Endothelial cell of umbilical vein (primary cell): ENCODE measurements at regions not wholly inside any gene's neighbourhood (a gene's known extent, or its start where the extent isn't known, plus 50 kb on each side); places are given as distances from the start of the nearest gene placed in this dataset.

ENCODE experiments used
- BruUV-seq: library from RNA; stranded (reverse); fragments of 400-500 nt; replicated peaks from 2 replicates; lab custom pipeline; 2021; lab: Mats Ljungman, UMichigan
- CTCF ChIA-PET: fragments of 300-600, 350-600 bp; sonication (Branson Sonifier 250); formaldehyde crosslinking; loops from one replicate; lab custom pipeline; 2021; ENCODE audit warnings: antibody characterized with exemption, inconsistent platforms; lab: Charles Lee
- POLR2A ChIA-PET: fragments of 300-600, 350-600 bp; sonication (Branson Sonifier 250); formaldehyde crosslinking; loops from one replicate; lab custom pipeline; 2021; ENCODE audit warnings: antibody characterized with exemption, inconsistent platforms; lab: Charles Lee
- DNase-seq: peaks from one replicate; pipeline ENCODE4 v3.0.0-alpha.2; 2011; ENCODE audit warnings: low read depth, low spot score
- FAIRE-seq: peaks from 2 replicates; lab custom pipeline; 2011; peaks lifted over from hg19 to GRCh38; lab: Jason Lieb, UNC
- H2AFZ ChIP-seq: 2 replicates; pipeline ENCODE4 v1.6.0; 2012; ENCODE audit warnings: low read depth, low read length, control low read depth, inconsistent platforms
- H3K27ac ChIP-seq: 2 replicates; pipeline ENCODE4 v1.5.1; 2011; ENCODE audit warnings: low read depth, mild to moderate bottlenecking, control low read depth, low read length, moderate library complexity; ENCODE audit not compliant: insufficient read depth
- H3K27me3 ChIP-seq, 2 experiments: 2 replicates each; pipeline versions ENCODE4 v1.6.0 to v1.6.1; 2011; ENCODE audit warnings: low read length in 2 of 2, mixed read lengths in 1 of 2; ENCODE audit not compliant: control insufficient read depth in 2 of 2, insufficient read depth in 2 of 2
- H3K36me3 ChIP-seq, 2 experiments: 2 replicates in 1 of 2; 3 replicates in 1 of 2; pipeline ENCODE4 v1.5.1; 2011; ENCODE audit warnings: low read length in 2 of 2, mild to moderate bottlenecking in 1 of 2, moderate library complexity in 1 of 2; ENCODE audit not compliant: control insufficient read depth in 2 of 2, insufficient read depth in 2 of 2; ENCODE audit errors: extremely low read depth in 1 of 2
- H3K4me1 ChIP-seq: 3 replicates; pipeline ENCODE4 v1.5.1; 2011; ENCODE audit warnings: mild to moderate bottlenecking, low read length; ENCODE audit not compliant: control insufficient read depth, insufficient read depth; ENCODE audit errors: extremely low read depth
- H3K4me2 ChIP-seq: 2 replicates; pipeline ENCODE4 v1.6.1; 2011; ENCODE audit warnings: low read length, control low read depth, mixed read lengths; ENCODE audit not compliant: insufficient read depth
- H3K4me3 ChIP-seq, 3 experiments: fragments of 200-600 bp in 1 of 3; sonication (generic), shearing (Covaris generic) in 1 of 3; replicated peaks in 1 of 3; 2 replicates each; pipeline ENCODE4 v1.5.1; 2011 to 2016; ENCODE audit warnings: control low read depth in 3 of 3, low read length in 3 of 3, mild to moderate bottlenecking in 2 of 3, inconsistent platforms in 1 of 3, low read depth in 1 of 3, moderate library complexity in 1 of 3; ENCODE audit not compliant: insufficient read depth in 1 of 3
- H3K79me2 ChIP-seq: 2 replicates; pipeline ENCODE4 v1.6.0; 2012; ENCODE audit warnings: low read length, inconsistent platforms; ENCODE audit not compliant: control insufficient read depth, insufficient read depth
- H3K9ac ChIP-seq: replicated peaks from 2 replicates; pipeline ENCODE3; 2011; ENCODE audit warnings: low read length, control low read depth; ENCODE audit not compliant: insufficient read depth; ENCODE audit errors: extremely low read depth
- H3K9me1 ChIP-seq: replicated peaks from 3 replicates; pipeline ENCODE4 v1.6.0; 2011; ENCODE audit warnings: mild to moderate bottlenecking, low read length; ENCODE audit not compliant: control insufficient read depth, insufficient read depth; ENCODE audit errors: extremely low read depth
- H3K9me3 ChIP-seq: replicated peaks from 2 replicates; pipeline ENCODE4 v1.5.1; 2012; ENCODE audit warnings: low read length, inconsistent platforms; ENCODE audit not compliant: control insufficient read depth, insufficient read depth
- H4K20me1 ChIP-seq: replicated peaks from 2 replicates; pipeline ENCODE3; 2011; ENCODE audit warnings: mild to moderate bottlenecking, low read length; ENCODE audit not compliant: control insufficient read depth, insufficient read depth; ENCODE audit errors: extremely low read depth
- EZH2 ChIP-seq: IDR thresholded peaks from 2 replicates; pipeline ENCODE4 v1.6.1; 2012; ENCODE audit warnings: borderline replicate concordance, low read depth, mild to moderate bottlenecking, moderate library complexity, low read length, inconsistent platforms; ENCODE audit not compliant: severe bottlenecking
- FOS ChIP-seq: IDR thresholded peaks from 2 replicates; pipeline ENCODE4 v1.6.1; 2011; ENCODE audit warnings: mild to moderate bottlenecking, low read length, moderate library complexity, borderline replicate concordance; ENCODE audit not compliant: insufficient read depth
- GATA2 ChIP-seq: IDR thresholded peaks from 2 replicates; pipeline ENCODE4 v1.7.0; 2011; ENCODE audit warnings: low read depth, mild to moderate bottlenecking, moderate library complexity, mixed read lengths, low read length; ENCODE audit not compliant: insufficient read length, insufficient read depth
- JUN ChIP-seq: IDR thresholded peaks from 2 replicates; pipeline ENCODE4 v1.6.1; 2011; ENCODE audit warnings: borderline replicate concordance, low read depth; ENCODE audit not compliant: insufficient read length, insufficient read depth
- MYC ChIP-seq: IDR thresholded peaks from one replicate; pipeline ENCODE4 v1.6.1; 2011; ENCODE audit warnings: mild to moderate bottlenecking, low read depth, low read length
- POLR2A ChIP-seq: IDR thresholded peaks from 2 replicates; pipeline ENCODE4 v1.6.1; 2012; ENCODE audit warnings: low read depth, mild to moderate bottlenecking, control low read depth, low read length
- POLR2AphosphoS5 ChIP-seq: IDR thresholded peaks from 2 replicates; pipeline ENCODE4 v1.6.1; 2012; ENCODE audit warnings: low read depth, mild to moderate bottlenecking, control low read depth, low read length, moderate library complexity; ENCODE audit not compliant: insufficient read depth
- dilution Hi-C: fragments of 300-500 bp; cut with MboI; formaldehyde crosslinking; loops from one replicate; pipeline ENCODE4 v1.15.0; 2019; ENCODE audit warnings: low sequenced_read_pairs; ENCODE audit not compliant: extremely low pct_ligation_motif_present
- intact Hi-C: fragments of 100-400 bp; cut with micrococcal nuclease; formaldehyde crosslinking; loops from one replicate; pipeline ENCODE4 v1.10.0; 2022
- TF ChIP-seq, protein P1 (sequence below): IDR thresholded peaks from 2 replicates; pipeline ENCODE4 v1.6.1; 2011; ENCODE audit not compliant: insufficient read depth, insufficient read length
- TF ChIP-seq, protein P2 (sequence below), 2 donors: IDR thresholded peaks; 1 replicate in 1 of 2; 2 replicates in 1 of 2; pipeline ENCODE4 v1.5.1; 2011; ENCODE audit warnings: low read length in 2 of 2, mild to moderate bottlenecking in 2 of 2, moderate library complexity in 2 of 2, control low read depth in 1 of 2, inconsistent platforms in 1 of 2, low read depth in 1 of 2; ENCODE audit not compliant: insufficient read depth in 1 of 2; ENCODE audit errors: extremely low read depth in 1 of 2

DNA sequence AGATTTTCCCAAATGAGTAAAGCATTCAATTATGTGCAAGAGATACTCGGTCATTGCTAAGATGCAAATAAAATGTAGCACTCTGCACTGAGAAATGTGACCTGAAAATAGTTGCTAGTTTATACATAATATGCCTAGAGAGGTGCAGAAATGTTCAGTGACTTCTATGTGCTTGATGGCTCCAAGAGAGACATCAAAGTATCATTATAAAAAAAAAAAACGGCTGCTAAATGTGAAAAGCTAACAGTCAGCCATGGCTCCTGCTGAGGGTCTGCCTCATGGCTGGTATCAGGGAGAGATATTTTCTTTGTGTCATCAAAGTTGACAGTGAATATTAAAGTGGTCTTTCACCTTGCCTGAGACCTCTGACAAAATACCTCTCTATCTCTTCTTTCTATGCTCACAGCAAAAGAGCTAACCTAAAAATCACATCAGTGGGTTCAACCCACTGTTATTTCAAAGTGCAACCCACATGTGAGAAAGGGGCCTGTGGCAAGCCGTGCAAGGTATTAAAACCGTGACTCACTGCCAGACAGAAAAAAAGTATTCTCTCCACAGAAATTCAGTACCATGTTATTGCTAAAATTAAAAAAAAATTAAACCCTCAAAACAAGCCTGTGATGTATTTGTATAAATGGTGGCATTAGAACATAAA lies 259.0 kb downstream of the HIVEP2 start:
- intact Hi-C loops = no loop called here
- no peak for FAIRE-seq

More for the DNA sequence above, 259.0 kb downstream of the HIVEP2 start:
- Histone ChIP-seq H3K4me2 (no peak overlapping the region), H3K36me3 (no peaks in the 10 kb centered on the region), H3K27me3 (peaks cover 4 to 11% of the 10 kb centered on the region in 2 experiments), H4K20me1 (no peaks in the 10 kb centered on the region), H3K4me1 (no peaks in the 10 kb centered on the region), H3K9me3 (no peaks in the 10 kb centered on the region), H3K27ac (no peak overlapping the region), H3K9ac (no peak overlapping the region), H3K9me1 (no peaks in the 10 kb centered on the region), H3K4me3 (no peak overlapping the region), H3K79me2 (no peaks in the 10 kb centered on the region), H2AFZ (no peak overlapping the region)
- BruUV-seq = no TSS peak
- DNase-seq = no peak
- POLR2A ChIA-PET = no interaction called here
- CTCF ChIA-PET = no interaction called here
- dilution Hi-C loops = no loop called here
- TF ChIP-seq JUN (no peak), FOS (no peak), GATA2 (no peak), POLR2A (no peak), MYC (no peak), POLR2AphosphoS5 (no peak), EZH2 (no peak)
- TF ChIP-seq, protein P1, sequence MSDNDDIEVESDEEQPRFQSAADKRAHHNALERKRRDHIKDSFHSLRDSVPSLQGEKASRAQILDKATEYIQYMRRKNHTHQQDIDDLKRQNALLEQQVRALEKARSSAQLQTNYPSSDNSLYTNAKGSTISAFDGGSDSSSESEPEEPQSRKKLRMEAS = no peak
- TF ChIP-seq, protein P2, sequence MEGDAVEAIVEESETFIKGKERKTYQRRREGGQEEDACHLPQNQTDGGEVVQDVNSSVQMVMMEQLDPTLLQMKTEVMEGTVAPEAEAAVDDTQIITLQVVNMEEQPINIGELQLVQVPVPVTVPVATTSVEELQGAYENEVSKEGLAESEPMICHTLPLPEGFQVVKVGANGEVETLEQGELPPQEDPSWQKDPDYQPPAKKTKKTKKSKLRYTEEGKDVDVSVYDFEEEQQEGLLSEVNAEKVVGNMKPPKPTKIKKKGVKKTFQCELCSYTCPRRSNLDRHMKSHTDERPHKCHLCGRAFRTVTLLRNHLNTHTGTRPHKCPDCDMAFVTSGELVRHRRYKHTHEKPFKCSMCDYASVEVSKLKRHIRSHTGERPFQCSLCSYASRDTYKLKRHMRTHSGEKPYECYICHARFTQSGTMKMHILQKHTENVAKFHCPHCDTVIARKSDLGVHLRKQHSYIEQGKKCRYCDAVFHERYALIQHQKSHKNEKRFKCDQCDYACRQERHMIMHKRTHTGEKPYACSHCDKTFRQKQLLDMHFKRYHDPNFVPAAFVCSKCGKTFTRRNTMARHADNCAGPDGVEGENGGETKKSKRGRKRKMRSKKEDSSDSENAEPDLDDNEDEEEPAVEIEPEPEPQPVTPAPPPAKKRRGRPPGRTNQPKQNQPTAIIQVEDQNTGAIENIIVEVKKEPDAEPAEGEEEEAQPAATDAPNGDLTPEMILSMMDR (IDR thresholded peaks at IDR 0.05; ENCODE audit: extremely low read depth in 1 of 2, insufficient read depth in 1 of 2, low read depth in 1 of 2, low read length in 2 of 2) = no peak
